HG03520 (cell line): ENCODE measurements at regions not wholly inside any gene's neighbourhood (a gene's known extent, or its start where the extent isn't known, plus 50 kb on each side); places are given as distances from the start of the nearest gene placed in this dataset.

Experiments used
- ATAC-seq: cut with Tn5 transposase; IDR thresholded peaks from one replicate; pipeline ENCODE4 v1.9.1; 2021; ENCODE audit warnings: mild to moderate bottlenecking, moderate library complexity; ENCODE audit not compliant: unreplicated experiment

DNA sequence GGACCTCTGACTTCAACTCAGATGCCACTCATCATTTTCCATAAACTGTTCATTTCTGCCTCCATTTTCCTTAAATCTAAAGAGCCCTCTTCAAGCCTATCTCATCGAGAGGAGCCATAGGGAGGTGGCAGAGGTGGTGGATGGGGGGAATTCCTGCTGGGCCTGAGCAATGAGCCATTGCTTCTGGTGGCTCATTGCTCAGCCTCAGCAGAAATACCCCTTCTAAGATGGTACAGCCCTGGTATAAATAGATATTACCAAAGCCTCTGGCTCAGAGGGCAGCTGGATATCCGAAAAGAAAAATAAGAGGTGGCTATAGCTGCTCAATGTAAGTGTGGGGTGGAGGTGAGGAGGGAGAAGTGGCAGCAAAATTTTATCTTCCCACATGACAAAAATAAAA lies 313.5 kb downstream of the CAAP1 start:
- ATAC-seq = no peak

- no peak for ATAC-seq
These were observed 317.6 kb downstream of the CAAP1 start for GRCh38 chr9:26574898-26575440.

DNA sequence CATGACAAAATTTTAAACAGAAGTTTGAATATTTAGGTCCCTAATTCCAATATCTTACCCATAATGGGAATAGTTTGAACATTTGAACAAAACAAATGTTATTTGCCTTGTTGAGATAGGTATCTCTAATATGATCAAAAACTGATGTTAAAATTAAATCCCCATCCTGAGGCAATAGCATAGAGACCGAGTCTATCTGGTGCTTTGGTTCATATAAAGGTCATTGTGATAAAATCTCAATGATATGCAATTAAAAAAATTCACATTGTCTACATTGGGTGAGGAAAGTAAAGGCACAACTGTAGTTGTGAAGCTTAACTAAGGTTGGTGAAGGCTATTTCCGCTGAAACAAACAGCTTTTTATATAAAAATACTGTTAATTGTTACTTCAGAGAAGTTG lies 318.3 kb downstream of the CAAP1 start:
- no peak for ATAC-seq

- no peak for ATAC-seq
These were observed 324.6 kb downstream of the CAAP1 start for GRCh38 chr9:26567976-26568375.

DNA sequence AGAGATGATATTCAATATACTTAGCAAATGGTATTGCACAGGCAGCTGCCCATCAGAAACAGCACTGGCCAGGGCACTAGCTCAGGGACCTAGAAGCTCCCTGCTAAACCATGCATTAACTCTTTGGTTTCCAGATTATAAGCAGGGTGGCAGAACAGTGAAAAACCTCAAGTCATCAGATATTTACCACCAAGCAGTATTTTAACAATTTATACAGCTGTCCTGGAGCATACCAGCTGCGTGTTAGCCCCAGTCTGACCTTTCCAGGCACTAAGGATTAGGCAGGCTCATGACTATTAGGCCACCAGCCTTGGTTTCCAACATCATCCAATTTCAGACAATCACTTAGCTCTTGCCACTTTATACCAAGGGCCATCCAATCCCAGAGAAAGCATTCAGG lies 326.5 kb downstream of the CAAP1 start:
- no peak for ATAC-seq

GRCh38 chr9:26565118-26565517 lies 327.5 kb downstream of the CAAP1 start:
- ATAC-seq = no peak

- ATAC-seq = no peak
These were observed 330.3 kb downstream of the CAAP1 start for GRCh38 chr9:26562338-26562737.

DNA sequence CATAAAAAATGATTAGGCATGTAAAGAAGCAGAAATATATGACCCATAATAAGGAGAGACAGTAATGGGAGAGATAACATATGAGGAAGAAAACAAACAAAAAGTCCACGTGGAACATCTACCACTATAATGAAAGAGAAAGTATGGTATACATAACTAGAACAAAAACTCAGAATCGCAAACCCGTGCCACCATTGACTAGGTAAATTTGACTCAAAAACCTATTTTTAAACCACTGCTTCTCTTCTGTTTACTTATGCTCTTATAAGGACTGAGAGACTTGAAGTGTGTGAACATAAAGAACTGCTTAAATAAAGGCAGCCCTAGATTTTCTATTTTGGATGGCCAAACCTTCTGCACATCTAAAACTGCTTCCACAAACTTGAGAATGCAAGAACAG lies 330.7 kb downstream of the CAAP1 start:
- ATAC-seq = no peak

DNA sequence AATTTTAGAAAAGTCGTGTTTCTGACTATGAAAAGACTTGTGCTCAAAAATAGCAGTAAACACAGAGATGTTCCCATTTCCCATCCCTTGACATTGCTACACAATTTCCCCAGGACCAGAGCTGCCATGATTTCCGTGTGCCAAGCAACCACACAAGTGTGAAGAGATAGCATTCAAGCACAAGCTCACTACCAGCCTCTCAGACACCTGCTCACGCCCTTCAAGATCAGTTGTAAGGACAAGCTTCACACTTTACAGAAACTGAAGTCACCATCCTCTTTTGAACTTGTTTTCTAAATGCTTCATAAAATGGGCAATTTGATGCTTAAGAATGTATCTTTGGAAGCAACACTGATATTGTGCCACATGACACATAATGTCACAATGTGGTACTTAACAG lies 333.1 kb downstream of the CAAP1 start:
- no peak for ATAC-seq

GRCh38 chr9:26551971-26552370 lies 340.6 kb downstream of the CAAP1 start:
- ATAC-seq = no peak

- ATAC-seq = no peak
These were observed 341.2 kb downstream of the CAAP1 start for GRCh38 chr9:26551451-26551850.

- ATAC-seq = no peak
These were observed 343.8 kb downstream of the CAAP1 start for GRCh38 chr9:26548781-26549290.

- no peak for ATAC-seq
These were observed 352.6 kb downstream of the CAAP1 start for GRCh38 chr9:26539867-26540493.

DNA sequence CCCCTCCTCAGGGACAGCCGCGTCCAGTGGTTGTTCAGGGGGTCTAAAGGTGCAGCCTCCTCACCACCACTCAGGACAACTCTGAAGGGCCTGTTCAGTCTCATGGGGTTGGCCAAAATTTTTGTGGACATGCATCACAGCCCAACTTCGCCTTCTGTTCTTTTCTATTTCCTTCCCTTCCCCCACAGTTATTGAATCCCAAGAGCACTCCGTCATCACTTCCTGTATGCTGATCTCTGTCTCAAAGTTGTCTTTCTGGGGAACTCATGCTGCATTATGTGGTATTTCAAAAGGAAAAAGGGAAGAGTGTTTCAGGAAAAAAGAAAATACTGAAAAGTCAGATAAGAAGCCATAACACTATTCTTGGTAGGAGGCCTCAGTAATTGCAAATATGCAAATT lies 355.4 kb downstream of the CAAP1 start:
- no peak for ATAC-seq

GRCh38 chr9:26535151-26535550 lies 357.5 kb downstream of the CAAP1 start:
- ATAC-seq = no peak

DNA sequence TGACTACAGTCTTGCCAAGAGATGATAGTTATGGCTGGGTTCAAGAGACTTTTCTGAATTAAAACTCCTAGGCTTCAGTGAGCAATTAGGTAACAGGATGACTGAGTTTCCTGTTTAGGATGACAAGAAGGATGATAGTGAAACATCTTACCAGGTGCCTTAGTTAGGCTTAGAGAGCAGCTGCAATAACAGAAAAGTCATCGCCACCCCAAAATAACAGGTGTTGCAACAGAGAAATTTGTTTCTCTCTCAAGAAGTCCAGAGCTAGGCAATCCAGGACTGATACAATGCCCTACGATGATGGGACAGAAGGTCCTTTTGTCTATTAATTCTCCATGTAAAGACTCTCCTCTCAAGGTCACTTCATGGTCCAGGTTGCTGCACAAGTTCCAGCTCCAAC lies 361.8 kb downstream of the CAAP1 start:
- ATAC-seq = no peak

- no peak for ATAC-seq
These were observed 364.7 kb downstream of the CAAP1 start for GRCh38 chr9:26527931-26528330.

- no peak for ATAC-seq
These were observed 368.3 kb downstream of the CAAP1 start for GRCh38 chr9:26524267-26524666.

- no peak for ATAC-seq
These were observed 369.0 kb downstream of the CAAP1 start for GRCh38 chr9:26523577-26523976.

DNA sequence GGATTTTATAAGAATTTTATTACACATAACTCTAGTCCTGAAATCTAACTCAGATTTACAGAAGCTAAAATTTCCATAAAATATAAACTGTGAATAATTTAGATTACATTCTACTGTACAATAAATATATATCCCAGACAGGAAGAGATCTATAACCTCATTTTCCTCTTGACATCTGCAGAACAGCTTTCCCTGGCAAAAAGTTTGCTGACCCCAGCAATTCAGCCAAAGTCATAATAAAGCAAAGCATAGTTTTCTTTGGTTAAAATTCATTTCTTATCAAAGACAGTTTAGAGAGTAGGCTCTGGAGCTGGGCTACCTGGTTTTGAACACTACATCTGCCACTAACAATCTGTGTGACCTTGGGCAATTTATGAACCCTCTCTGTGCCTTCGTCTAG lies 372.5 kb downstream of the CAAP1 start:
- ATAC-seq = no peak

GRCh38 chr9:26516773-26517343 lies 375.7 kb downstream of the CAAP1 start:
- ATAC-seq = no peak

DNA sequence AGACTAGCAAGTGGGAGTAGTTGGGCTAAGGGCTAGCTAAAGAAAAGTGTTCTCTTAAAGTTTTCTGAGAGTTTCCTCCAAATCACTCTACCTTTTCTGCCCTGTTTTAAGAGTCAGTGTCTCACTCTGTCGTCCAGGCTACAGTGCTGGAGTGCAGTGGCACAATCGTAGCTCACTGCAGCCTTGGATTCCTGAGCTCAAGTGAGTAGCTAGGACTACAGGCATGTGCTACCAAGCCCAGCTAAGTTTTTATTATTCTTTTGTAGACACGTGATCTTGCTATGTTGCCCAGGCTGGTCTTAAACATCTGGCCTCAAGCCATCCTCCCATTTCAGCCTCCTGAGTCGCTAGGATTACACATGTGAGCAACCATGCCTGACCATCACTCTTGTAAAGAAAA lies 378.9 kb downstream of the CAAP1 start:
- no peak for ATAC-seq

- ATAC-seq = no peak
These were observed 382.5 kb downstream of the CAAP1 start for GRCh38 chr9:26510137-26510536.
